ENCODE measurements at regions not wholly inside any gene's neighbourhood (a gene's known extent, or its start where the extent isn't known, plus 50 kb on each side); places are given as distances from the start of the nearest gene placed in this dataset.

GRCh38 chr9:79115176-79115575, 456.6 kb upstream of the TLE4 start:
- H3K4me1 Mint-ChIP-seq = no peaks in the 10 kb centered on the region
- H3K4me1 ChIP-seq (ENCODE audit: control insufficient read depth, insufficient read depth, low read length) = no peaks in the 10 kb centered on the region
- no peak overlapping the region for H3K4me3 ChIP-seq (ENCODE audit: low read length)
- DNase-seq (no peak), ATAC-seq (no peak)
- peaks cover 0 to 3% of the 10 kb centered on the region in 2 donors for H3K27me3 Mint-ChIP-seq (ENCODE audit: low read depth in 2 of 2)
- no peak for TF ChIP-seq CTCF (IDR thresholded peaks at IDR 0.05)
- no peaks in the 10 kb centered on the region for H3K27me3 ChIP-seq (ENCODE audit: control insufficient read depth, insufficient read depth, low read length)
- peaks cover 0 to 2% of the 10 kb centered on the region in 2 donors for H3K9me3 Mint-ChIP-seq
- H3K27ac ChIP-seq (ENCODE audit: low read length) = no peak overlapping the region
- no peaks in the 10 kb centered on the region for H3K9me3 ChIP-seq (ENCODE audit: control insufficient read depth, insufficient read depth, low read length)
- no peak overlapping the region for H3K27ac Mint-ChIP-seq
- H3K36me3 Mint-ChIP-seq = no peaks in the 10 kb centered on the region
- intact Hi-C loops (cut with micrococcal nuclease) = no loop called here
- no peak overlapping the region for H3K4me3 Mint-ChIP-seq
- WGBS (ENCODE audit: insufficient coverage) = 77% methylated on average over 4 of the region's 4 CpGs
- H3K36me3 ChIP-seq (ENCODE audit: control insufficient read depth, insufficient read depth, low read length) = no peaks in the 10 kb centered on the region

DNA sequence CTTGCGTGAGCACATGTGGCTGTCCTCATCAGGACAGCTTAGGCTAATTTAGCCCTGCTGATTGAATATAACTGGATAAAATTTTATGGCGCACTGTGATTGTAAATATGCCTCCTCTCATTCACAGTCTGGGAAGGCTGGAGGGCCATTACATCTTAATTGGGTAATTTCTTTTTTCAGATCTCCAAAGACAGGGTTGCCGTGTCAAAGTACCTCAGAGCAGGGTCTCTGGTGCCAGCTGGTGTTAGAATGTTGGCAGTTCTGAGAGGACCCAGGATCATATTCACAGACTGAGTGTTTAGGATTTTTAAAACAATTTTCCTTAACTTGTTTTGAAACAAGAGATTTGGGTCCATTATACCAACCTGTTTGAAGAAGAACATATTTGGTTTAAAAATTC, 455.7 kb upstream of the TLE4 start:
- H3K27me3 Mint-ChIP-seq (ENCODE audit: low read depth in 2 of 2) = peaks cover 0 to 3% of the 10 kb centered on the region in 2 donors

GRCh38 chr9:79116709-79117108, 455.1 kb upstream of the TLE4 start:
- no peak for ATAC-seq

More for the DNA sequence above, 455.7 kb upstream of the TLE4 start:
- intact Hi-C loops (cut with micrococcal nuclease) = no loop called here
- H3K36me3 ChIP-seq (ENCODE audit: control insufficient read depth, insufficient read depth, low read length) = no peaks in the 10 kb centered on the region
- H3K4me1 ChIP-seq (ENCODE audit: control insufficient read depth, insufficient read depth, low read length) = no peaks in the 10 kb centered on the region
- ATAC-seq (no peak), DNase-seq (no peak)
- H3K27me3 ChIP-seq (ENCODE audit: control insufficient read depth, insufficient read depth, low read length) = no peaks in the 10 kb centered on the region
- Mint-ChIP-seq H3K4me3 (no peak overlapping the region), H3K36me3 (no peaks in the 10 kb centered on the region), H3K27ac (no peak overlapping the region), H3K9me3 (peaks cover 0 to 2% of the 10 kb centered on the region in 2 donors), H3K4me1 (no peaks in the 10 kb centered on the region)
- H3K9me3 ChIP-seq (ENCODE audit: control insufficient read depth, insufficient read depth, low read length) = no peaks in the 10 kb centered on the region
- no peak overlapping the region for H3K27ac ChIP-seq (ENCODE audit: low read length)
- WGBS (ENCODE audit: insufficient coverage) = 97% methylated on average over 3 of the region's 3 CpGs
- no peak overlapping the region for H3K4me3 ChIP-seq (ENCODE audit: low read length)
- TF ChIP-seq CTCF (IDR thresholded peaks at IDR 0.05) = no peak

More at GRCh38 chr9:79116709-79117108, 455.1 kb upstream of the TLE4 start:
- intact Hi-C loops (cut with micrococcal nuclease) = no loop called here
- no peaks in the 10 kb centered on the region for H3K36me3 Mint-ChIP-seq
- no peak for TF ChIP-seq CTCF (IDR thresholded peaks at IDR 0.05)
- no peak overlapping the region for H3K27ac Mint-ChIP-seq
- no peaks in the 10 kb centered on the region for H3K4me1 ChIP-seq (ENCODE audit: control insufficient read depth, insufficient read depth, low read length)
- H3K27ac ChIP-seq (ENCODE audit: low read length) = no peak overlapping the region
- no peaks in the 10 kb centered on the region for H3K4me1 Mint-ChIP-seq
- peaks cover 0 to 3% of the 10 kb centered on the region in 2 donors for H3K27me3 Mint-ChIP-seq (ENCODE audit: low read depth in 2 of 2)
- WGBS (ENCODE audit: insufficient coverage) = 93% methylated on average over 6 of the region's 6 CpGs
- peaks cover 0 to 2% of the 10 kb centered on the region in 2 donors for H3K9me3 Mint-ChIP-seq
- H3K36me3 ChIP-seq (ENCODE audit: control insufficient read depth, insufficient read depth, low read length) = no peaks in the 10 kb centered on the region
- H3K27me3 ChIP-seq (ENCODE audit: control insufficient read depth, insufficient read depth, low read length) = no peaks in the 10 kb centered on the region
- no peak overlapping the region for H3K4me3 ChIP-seq (ENCODE audit: low read length)
- DNase-seq = no peak
- no peak overlapping the region for H3K4me3 Mint-ChIP-seq
- no peaks in the 10 kb centered on the region for H3K9me3 ChIP-seq (ENCODE audit: control insufficient read depth, insufficient read depth, low read length)
